Keratinocyte (primary cell): ENCODE measurements at regions not wholly inside any gene's neighbourhood (a gene's known extent, or its start where the extent isn't known, plus 50 kb on each side); places are given as distances from the start of the nearest gene placed in this dataset.

Experiments used
- DNase-seq: peaks from one replicate; pipeline ENCODE4 v3.0.0-alpha.2; 2011; ENCODE audit warnings: low read depth, missing footprints, low spot score
- FAIRE-seq: peaks from 2 replicates; lab custom pipeline; 2011; peaks lifted over from hg19 to GRCh38; lab: Jason Lieb, UNC
- H2AFZ ChIP-seq: 2 replicates; pipeline ENCODE4 v1.6.0; 2012; ENCODE audit warnings: low read length, control low read depth, inconsistent platforms; ENCODE audit not compliant: control insufficient read depth
- H3K27ac ChIP-seq: 2 replicates; pipeline ENCODE4 v1.5.1; 2011; ENCODE audit warnings: low read length; ENCODE audit not compliant: control insufficient read depth, insufficient read depth
- H3K27me3 ChIP-seq: 3 replicates; pipeline ENCODE4 v1.6.0; 2011; ENCODE audit warnings: low read length; ENCODE audit not compliant: control insufficient read depth, insufficient read depth; ENCODE audit errors: extremely low read depth
- H3K36me3 ChIP-seq, 2 experiments: 2 replicates in 1 of 2; 3 replicates in 1 of 2; pipeline ENCODE4 v1.5.1; 2011; ENCODE audit warnings: low read length in 2 of 2, mild to moderate bottlenecking in 1 of 2; ENCODE audit not compliant: control insufficient read depth in 2 of 2, insufficient read depth in 2 of 2; ENCODE audit errors: extremely low read depth in 1 of 2
- H3K4me1 ChIP-seq: 3 replicates; pipeline ENCODE4 v1.5.1; 2011; ENCODE audit warnings: low read length; ENCODE audit not compliant: control insufficient read depth, insufficient read depth; ENCODE audit errors: extremely low read depth
- H3K4me2 ChIP-seq: 3 replicates; pipeline ENCODE4 v1.6.0; 2011; ENCODE audit warnings: low read depth, low read length; ENCODE audit not compliant: control insufficient read depth, insufficient read depth; ENCODE audit errors: extremely low read depth
- H3K4me3 ChIP-seq, 3 experiments: fragments of 200-600 bp in 1 of 3; sonication (generic) in 1 of 3; 2 replicates in 2 of 3; 3 replicates in 1 of 3; pipeline ENCODE4 v1.5.1; 2011 to 2016; ENCODE audit warnings: low read length in 3 of 3, mild to moderate bottlenecking in 3 of 3, control low read depth in 2 of 3, inconsistent platforms in 1 of 3, low read depth in 1 of 3, mixed read lengths in 1 of 3, mixed run types in 1 of 3, moderate library complexity in 1 of 3; ENCODE audit not compliant: control insufficient read depth in 2 of 3, insufficient read depth in 2 of 3; ENCODE audit errors: extremely low read depth in 1 of 3
- H3K79me2 ChIP-seq: 2 replicates; pipeline ENCODE4 v1.6.0; 2012; ENCODE audit warnings: low read length; ENCODE audit not compliant: control insufficient read depth, insufficient read depth
- H3K9ac ChIP-seq: 3 replicates; pipeline ENCODE4 v1.6.0; 2011; ENCODE audit warnings: low read length; ENCODE audit not compliant: control insufficient read depth, insufficient read depth; ENCODE audit errors: extremely low read depth
- H3K9me1 ChIP-seq: 3 replicates; pipeline ENCODE4 v1.6.0; 2011; ENCODE audit warnings: low read length; ENCODE audit not compliant: control insufficient read depth, insufficient read depth; ENCODE audit errors: extremely low read depth
- H3K9me3 ChIP-seq: 2 replicates; pipeline ENCODE4 v1.5.1; 2012; ENCODE audit warnings: low read depth, low read length; ENCODE audit not compliant: control insufficient read depth
- H4K20me1 ChIP-seq: 3 replicates; pipeline ENCODE4 v1.6.0; 2011; ENCODE audit warnings: low read length; ENCODE audit not compliant: control insufficient read depth, insufficient read depth; ENCODE audit errors: extremely low read depth
- CTCF ChIP-seq, 3 experiments: IDR thresholded peaks in 1 of 3; conservative IDR thresholded peaks in 1 of 3; optimal IDR thresholded peaks in 1 of 3; 2 replicates in 2 of 3; 3 replicates in 1 of 3; pipeline versions ENCODE3 to v1.5.1; 2011; ENCODE audit warnings: low read length in 3 of 3, mild to moderate bottlenecking in 3 of 3, moderate library complexity in 2 of 3, control low read depth in 1 of 3, inconsistent platforms in 1 of 3; ENCODE audit not compliant: insufficient read depth in 2 of 3; ENCODE audit errors: extremely low read depth in 1 of 3
- EZH2 ChIP-seq: IDR thresholded peaks from one replicate; pipeline ENCODE4 v1.6.1; 2012; ENCODE audit warnings: inconsistent platforms, mild to moderate bottlenecking, low read length, moderate library complexity
- dilution Hi-C: fragments of 300-500 bp; cut with MboI; formaldehyde crosslinking; loops from one replicate; pipeline ENCODE4 v1.7.0; 2020; ENCODE audit warnings: low sequenced_read_pairs; ENCODE audit not compliant: extremely low pct_ligation_motif_present

- Histone ChIP-seq H3K4me1 (no peaks in the 10 kb centered on the region), H3K4me2 (no peak overlapping the region), H3K9me3 (peaks cover 8% of the 10 kb centered on the region), H3K79me2 (no peaks in the 10 kb centered on the region), H3K27ac (no peak overlapping the region), H3K27me3 (no peaks in the 10 kb centered on the region), H4K20me1 (no peaks in the 10 kb centered on the region), H3K9ac (no peak overlapping the region), H3K36me3 (no peaks in the 10 kb centered on the region), H3K9me1 (no peaks in the 10 kb centered on the region), H3K4me3 (no peak overlapping the region), H2AFZ (no peak overlapping the region)
- no peak for TF ChIP-seq EZH2
- no peak for TF ChIP-seq CTCF (optimal IDR thresholded peaks at IDR 0.05 in 1 of 3, IDR thresholded peaks at IDR 0.05 in 1 of 3, conservative IDR thresholded peaks at IDR 0.05 in 1 of 3; ENCODE audit: extremely low read depth in 1 of 3, insufficient read depth in 2 of 3, low read length in 3 of 3)
- DNase-seq (no peak), FAIRE-seq (no peak)
- dilution Hi-C loops: no loop called here
Measured at GRCh38 chr13:19070398-19070735, 111.3 kb downstream of the TUBA3C start.

DNA sequence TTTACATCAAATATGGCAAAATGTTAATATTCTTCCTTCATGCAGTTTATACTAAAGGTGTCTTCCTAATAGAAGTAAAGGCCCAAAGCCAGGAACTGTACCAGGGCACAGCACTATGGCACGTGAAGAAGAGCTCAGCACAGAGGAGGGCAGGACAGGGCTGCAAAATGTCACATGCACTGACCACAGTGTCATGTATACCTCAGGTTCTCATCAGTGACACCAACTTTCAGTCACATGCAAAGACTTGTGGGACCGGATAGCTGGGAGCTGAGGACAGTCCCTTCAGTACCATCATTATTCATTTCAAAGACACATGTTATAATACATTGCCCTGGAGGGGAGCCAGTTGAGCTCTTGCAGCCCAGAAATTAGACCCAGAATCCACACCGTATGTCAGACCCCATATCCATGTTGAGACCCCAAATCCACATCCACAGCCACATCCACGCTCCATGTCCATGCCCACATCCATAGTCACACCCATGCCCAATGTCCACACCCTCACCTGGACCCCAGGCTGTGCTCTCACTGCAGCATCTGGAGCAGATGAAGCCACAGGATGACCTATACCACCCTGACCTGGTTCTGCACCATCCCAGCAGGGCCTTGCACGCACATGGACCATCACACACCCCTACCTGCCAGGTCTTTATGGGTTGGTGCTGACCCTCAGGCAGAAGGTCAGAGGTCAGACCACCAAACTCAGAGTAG lies 111.8 kb downstream of the TUBA3C start:
- no peak overlapping the region for H3K9ac ChIP-seq
- H3K79me2 ChIP-seq: no peaks in the 10 kb centered on the region
- H3K4me3 ChIP-seq: no peak overlapping the region
- H4K20me1 ChIP-seq: no peaks in the 10 kb centered on the region
- H3K9me3 ChIP-seq: peaks cover 8% of the 10 kb centered on the region
- H2AFZ ChIP-seq: no peak overlapping the region
- dilution Hi-C loops: no loop called here
- H3K4me2 ChIP-seq: no peak overlapping the region
- H3K9me1 ChIP-seq: no peaks in the 10 kb centered on the region
- no peaks in the 10 kb centered on the region for H3K27me3 ChIP-seq
- no peaks in the 10 kb centered on the region for H3K36me3 ChIP-seq
- DNase-seq (no peak), FAIRE-seq (no peak)
- no peaks in the 10 kb centered on the region for H3K4me1 ChIP-seq
- no peak overlapping the region for H3K27ac ChIP-seq
- no peak for TF ChIP-seq CTCF (optimal IDR thresholded peaks at IDR 0.05 in 1 of 3, IDR thresholded peaks at IDR 0.05 in 1 of 3, conservative IDR thresholded peaks at IDR 0.05 in 1 of 3; ENCODE audit: extremely low read depth in 1 of 3, insufficient read depth in 2 of 3, low read length in 3 of 3)
- TF ChIP-seq EZH2: no peak
